Mesendoderm (in vitro differentiated cells): ENCODE measurements at regions not wholly inside any gene's neighbourhood (a gene's known extent, or its start where the extent isn't known, plus 50 kb on each side); places are given as distances from the start of the nearest gene placed in this dataset.
A peak's percentile ranks its signal among the peaks of the same experiment; 100 is the strongest.

Experiments used
- DNase-seq: peaks from one replicate; pipeline ENCODE4 v3.0.0; 2013
- H2AK5ac ChIP-seq: 2 replicates; pipeline ENCODE4 v1.6.1; 2013; ENCODE audit warnings: low read length, inconsistent platforms
- H2BK120ac ChIP-seq: 2 replicates; pipeline ENCODE4 v1.6.1; 2013; ENCODE audit warnings: low read depth, mild to moderate bottlenecking, low read length, moderate library complexity, mixed read lengths
- H2BK15ac ChIP-seq: replicated peaks from 2 replicates; pipeline ENCODE4 v1.6.1; 2013; ENCODE audit warnings: low read depth, mild to moderate bottlenecking, moderate library complexity
- H2BK5ac ChIP-seq: 2 replicates; pipeline ENCODE4 v1.6.1; 2013; ENCODE audit warnings: low read length, inconsistent platforms
- H3K18ac ChIP-seq: 2 replicates; pipeline ENCODE4 v1.6.1; 2013; ENCODE audit warnings: mild to moderate bottlenecking, low read length, mixed read lengths
- H3K23ac ChIP-seq: one replicate; pipeline ENCODE4 v1.6.1; 2013; ENCODE audit warnings: low read length
- H3K27ac ChIP-seq: 2 replicates; pipeline ENCODE4 v1.5.1; 2013; ENCODE audit warnings: low read depth, mild to moderate bottlenecking, inconsistent platforms, low read length, moderate library complexity
- H3K27me3 ChIP-seq: 2 replicates; pipeline ENCODE4 v1.6.1; 2013; ENCODE audit warnings: low read length, control low read depth, mild to moderate bottlenecking, inconsistent platforms; ENCODE audit not compliant: insufficient read depth, poor library complexity
- H3K36me3 ChIP-seq: 2 replicates; pipeline ENCODE4 v1.6.1; 2013; ENCODE audit warnings: low read length, inconsistent platforms; ENCODE audit not compliant: control insufficient read depth, insufficient read depth
- H3K4ac ChIP-seq: one replicate; pipeline ENCODE4 v1.6.1; 2013; ENCODE audit warnings: low read depth, mild to moderate bottlenecking, low read length, moderate library complexity
- H3K4me1 ChIP-seq: 2 replicates; pipeline ENCODE4 v1.6.1; 2013; ENCODE audit warnings: low read depth, low read length, inconsistent platforms; ENCODE audit not compliant: control insufficient read depth
- H3K4me2 ChIP-seq: 2 replicates; pipeline ENCODE4 v1.6.1; 2013; ENCODE audit warnings: low read length
- H3K4me3 ChIP-seq: 2 replicates; pipeline ENCODE4 v1.5.1; 2013; ENCODE audit warnings: mild to moderate bottlenecking, low read length
- H3K56ac ChIP-seq: one replicate; pipeline ENCODE4 v1.6.1; 2013; ENCODE audit warnings: low read length
- H3K79me1 ChIP-seq: 2 replicates; pipeline ENCODE4 v1.6.1; 2013; ENCODE audit warnings: low read length, inconsistent platforms
- H3K79me2 ChIP-seq: 2 replicates; pipeline ENCODE4 v1.6.1; 2013; ENCODE audit warnings: mild to moderate bottlenecking, low read length; ENCODE audit not compliant: control insufficient read depth, insufficient read depth
- H3K9ac ChIP-seq: 2 replicates; pipeline ENCODE4 v1.6.1; 2013; ENCODE audit warnings: low read length, inconsistent platforms
- H4K5ac ChIP-seq: one replicate; pipeline ENCODE4 v1.6.1; 2013; ENCODE audit warnings: low read length
- H4K8ac ChIP-seq: one replicate; pipeline ENCODE4 v1.6.1; 2013; ENCODE audit warnings: low read depth, mild to moderate bottlenecking, control low read depth, low read length, moderate library complexity
- WGBS: extraction: QIAGEN DNeasy Blood & Tissue Kit; methylation state at CpG from one replicate; pipeline ENCODE4 v1.1.7; 2013; ENCODE audit warnings: low lambda C conversion rate, missing lambda C conversion rate; ENCODE audit not compliant: insufficient coverage; ENCODE audit errors: extremely low coverage; 5-methylcytosine and 5-hydroxymethylcytosine counted together

GRCh38 chr2:204265681-204266181 is 279.5 kb upstream of the PARD3B start:
- Histone ChIP-seq H4K8ac (peak overlapping the region; percentile 16), H3K4me2 (no peak overlapping the region), H3K4me3 (no peak overlapping the region), H3K23ac (no peak overlapping the region), H3K27ac (no peak overlapping the region), H2BK15ac (peak overlapping the region; percentile 99), H3K4me1 (peaks cover 7% of the 10 kb centered on the region), H3K79me2 (no peaks in the 10 kb centered on the region), H3K56ac (peak overlapping the region; percentile 34), H3K79me1 (no peaks in the 10 kb centered on the region), H3K4ac (peak overlapping the region; percentile 68), H2AK5ac (no peak overlapping the region), H2BK5ac (no peak overlapping the region), H3K36me3 (no peaks in the 10 kb centered on the region), H3K18ac (peak overlapping the region; percentile 94), H3K9ac (no peak overlapping the region), H4K5ac (no peak overlapping the region), H3K27me3 (no peaks in the 10 kb centered on the region), H2BK120ac (peak overlapping the region; percentile 78)
- no CpG with 5 or more reads among the region's 7 CpGs for WGBS
- DNase-seq = no peak

DNA sequence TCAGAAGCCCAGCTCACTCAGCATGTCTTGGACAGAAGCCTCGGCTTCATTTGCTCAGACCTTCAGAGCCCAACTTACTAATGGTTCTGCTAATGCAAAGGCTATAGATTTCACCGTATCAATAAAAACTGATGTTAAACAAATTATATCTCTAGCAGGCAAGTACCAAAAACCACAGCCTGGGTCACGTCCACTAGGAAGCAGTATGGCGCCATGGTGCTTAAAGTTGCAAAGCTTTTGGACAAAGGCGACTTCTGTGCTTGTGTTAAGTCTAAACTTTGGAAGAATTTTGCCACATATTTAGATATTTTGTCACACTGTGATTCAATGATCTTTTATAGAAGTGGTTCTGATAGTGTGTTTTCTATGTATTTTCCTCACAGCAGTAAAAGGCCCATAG is 276.8 kb upstream of the PARD3B start:
- no peak overlapping the region for H2AK5ac ChIP-seq
- peak overlapping the region; percentile 40 for H3K18ac ChIP-seq
- no peak overlapping the region for H4K5ac ChIP-seq
- H3K4me3 ChIP-seq = no peak overlapping the region
- H3K27me3 ChIP-seq = no peaks in the 10 kb centered on the region
- no peak for DNase-seq
- H3K79me2 ChIP-seq = no peaks in the 10 kb centered on the region
- H3K36me3 ChIP-seq = no peaks in the 10 kb centered on the region
- no peak overlapping the region for H3K27ac ChIP-seq
- no peak overlapping the region for H3K56ac ChIP-seq
- no peak overlapping the region for H4K8ac ChIP-seq
- WGBS = no CpG with 5 or more reads among the region's 5 CpGs
- H3K4ac ChIP-seq = peak overlapping the region; percentile 37
- H3K79me1 ChIP-seq = no peaks in the 10 kb centered on the region
- H3K4me1 ChIP-seq = peaks cover 15% of the 10 kb centered on the region
- no peak overlapping the region for H2BK15ac ChIP-seq
- H2BK120ac ChIP-seq = peak overlapping the region; percentile 73
- no peak overlapping the region for H3K9ac ChIP-seq
- H3K4me2 ChIP-seq = no peak overlapping the region
- no peak overlapping the region for H2BK5ac ChIP-seq
- no peak overlapping the region for H3K23ac ChIP-seq

- no peaks in the 10 kb centered on the region for H3K27me3 ChIP-seq
- peak; percentile 46 for DNase-seq
- no peaks in the 10 kb centered on the region for H3K36me3 ChIP-seq
- no peak overlapping the region for H3K4me3 ChIP-seq
- H3K27ac ChIP-seq = no peak overlapping the region
- no CpG with 5 or more reads among the region's 3 CpGs for WGBS
- peaks cover 11% of the 10 kb centered on the region for H3K4me1 ChIP-seq
- no peak overlapping the region for H3K23ac ChIP-seq
- H2BK120ac ChIP-seq = peak overlapping the region; percentile 73
- H2AK5ac ChIP-seq = no peak overlapping the region
- no peak overlapping the region for H3K4ac ChIP-seq
- H3K9ac ChIP-seq = no peak overlapping the region
- H3K79me1 ChIP-seq = no peaks in the 10 kb centered on the region
- no peak overlapping the region for H2BK15ac ChIP-seq
- no peak overlapping the region for H4K8ac ChIP-seq
- H4K5ac ChIP-seq = no peak overlapping the region
- no peak overlapping the region for H2BK5ac ChIP-seq
- H3K56ac ChIP-seq = no peak overlapping the region
- H3K18ac ChIP-seq = peak overlapping the region; percentile 43
- H3K4me2 ChIP-seq = no peak overlapping the region
- no peaks in the 10 kb centered on the region for H3K79me2 ChIP-seq
Measured at GRCh38 chr2:204268971-204269370, 276.3 kb upstream of the PARD3B start.

- Histone ChIP-seq H4K8ac (no peak overlapping the region), H3K18ac (peak overlapping the region; percentile 64), H3K79me1 (no peaks in the 10 kb centered on the region), H2AK5ac (no peak overlapping the region), H2BK120ac (peak overlapping the region; percentile 16), H3K4ac (peak overlapping the region; percentile 10), H3K36me3 (no peaks in the 10 kb centered on the region), H3K79me2 (no peaks in the 10 kb centered on the region), H3K56ac (peak overlapping the region; percentile 0), H3K4me3 (no peak overlapping the region), H3K4me1 (peaks cover 10% of the 10 kb centered on the region), H3K9ac (no peak overlapping the region), H2BK5ac (no peak overlapping the region), H3K27ac (peak overlapping the region; percentile 13), H2BK15ac (no peak overlapping the region), H3K27me3 (no peaks in the 10 kb centered on the region), H3K4me2 (no peak overlapping the region), H4K5ac (no peak overlapping the region), H3K23ac (no peak overlapping the region)
- peak; percentile 96 for DNase-seq
- WGBS = no CpG with 5 or more reads among the region's 3 CpGs
Measured at GRCh38 chr2:204272089-204272488, 273.2 kb upstream of the PARD3B start.

- Histone ChIP-seq H3K4ac (no peak overlapping the region), H3K4me1 (peaks cover 10% of the 10 kb centered on the region), H3K36me3 (no peaks in the 10 kb centered on the region), H3K27me3 (no peaks in the 10 kb centered on the region), H3K9ac (no peak overlapping the region), H3K18ac (peak overlapping the region; percentile 64), H3K27ac (no peak overlapping the region), H3K79me1 (no peaks in the 10 kb centered on the region), H2BK120ac (no peak overlapping the region), H3K79me2 (no peaks in the 10 kb centered on the region), H3K4me2 (no peak overlapping the region), H4K5ac (no peak overlapping the region), H2AK5ac (no peak overlapping the region), H3K23ac (no peak overlapping the region), H2BK5ac (no peak overlapping the region), H4K8ac (no peak overlapping the region), H2BK15ac (no peak overlapping the region), H3K56ac (no peak overlapping the region), H3K4me3 (no peak overlapping the region)
- no CpG with 5 or more reads among the region's 2 CpGs for WGBS
- DNase-seq = no peak
Measured at GRCh38 chr2:204272610-204273287, 272.5 kb upstream of the PARD3B start.

GRCh38 chr2:204274429-204274828 is 270.8 kb upstream of the PARD3B start:
- H3K79me2 ChIP-seq = no peaks in the 10 kb centered on the region

More at GRCh38 chr2:204274429-204274828, 270.8 kb upstream of the PARD3B start:
- no peak overlapping the region for H3K27ac ChIP-seq
- no peak overlapping the region for H3K9ac ChIP-seq
- no peak for DNase-seq
- no peaks in the 10 kb centered on the region for H3K79me1 ChIP-seq
- no peak overlapping the region for H3K4me3 ChIP-seq
- no peak overlapping the region for H2BK15ac ChIP-seq
- no CpG with 5 or more reads among the region's 2 CpGs for WGBS
- no peak overlapping the region for H3K4me2 ChIP-seq
- H4K5ac ChIP-seq = no peak overlapping the region
- H3K18ac ChIP-seq = peak overlapping the region; percentile 77
- peak overlapping the region; percentile 3 for H3K56ac ChIP-seq
- H2BK5ac ChIP-seq = peak overlapping the region; percentile 49
- H2AK5ac ChIP-seq = peak overlapping the region; percentile 49
- H4K8ac ChIP-seq = no peak overlapping the region
- no peaks in the 10 kb centered on the region for H3K27me3 ChIP-seq
- H3K4ac ChIP-seq = no peak overlapping the region
- H3K36me3 ChIP-seq = no peaks in the 10 kb centered on the region
- H3K4me1 ChIP-seq = peaks cover 10% of the 10 kb centered on the region
- no peak overlapping the region for H2BK120ac ChIP-seq
- H3K23ac ChIP-seq = peak overlapping the region; percentile 35
